ENCODE measurements at regions not wholly inside any gene's neighbourhood (a gene's known extent, or its start where the extent isn't known, plus 50 kb on each side); places are given as distances from the start of the nearest gene placed in this dataset.

DNA sequence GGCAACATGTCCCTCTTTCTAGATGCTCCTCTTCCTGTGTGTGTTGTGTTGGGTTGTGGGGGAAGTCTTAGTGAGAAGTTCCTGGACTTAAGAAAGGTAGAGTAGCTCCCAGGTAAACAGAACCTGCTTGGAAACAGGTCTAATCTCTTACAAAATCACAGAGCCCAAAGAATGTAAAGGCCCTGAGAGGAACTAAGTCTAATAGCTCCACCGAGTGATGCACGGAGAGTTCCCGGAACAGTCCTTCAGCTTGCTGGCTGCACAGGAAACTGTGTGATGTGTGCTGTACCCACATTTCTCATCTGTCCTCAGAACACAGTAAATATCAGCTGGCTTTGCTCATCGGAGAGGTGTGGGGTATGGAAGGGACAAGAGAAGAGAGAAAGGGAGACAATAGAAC, 182.6 kb upstream of the LYZL1 start:
- TF ChIP-seq CTCF (IDR thresholded peaks at IDR 0.05) = no peak
- peaks cover 21% of the 10 kb centered on the region for H3K4me1 Mint-ChIP-seq (ENCODE audit: low read depth)
- H3K9me3 Mint-ChIP-seq (ENCODE audit: low read depth) = no peaks in the 10 kb centered on the region
- no peak for DNase-seq (ENCODE audit: low spot score)
- H3K27ac Mint-ChIP-seq (ENCODE audit: unreplicated experiment) = no peak overlapping the region
- H3K27me3 Mint-ChIP-seq (ENCODE audit: low read depth) = no peaks in the 10 kb centered on the region
- H3K4me3 Mint-ChIP-seq (ENCODE audit: unreplicated experiment) = no peak overlapping the region
- H3K36me3 Mint-ChIP-seq (ENCODE audit: low read depth) = no peaks in the 10 kb centered on the region

DNA sequence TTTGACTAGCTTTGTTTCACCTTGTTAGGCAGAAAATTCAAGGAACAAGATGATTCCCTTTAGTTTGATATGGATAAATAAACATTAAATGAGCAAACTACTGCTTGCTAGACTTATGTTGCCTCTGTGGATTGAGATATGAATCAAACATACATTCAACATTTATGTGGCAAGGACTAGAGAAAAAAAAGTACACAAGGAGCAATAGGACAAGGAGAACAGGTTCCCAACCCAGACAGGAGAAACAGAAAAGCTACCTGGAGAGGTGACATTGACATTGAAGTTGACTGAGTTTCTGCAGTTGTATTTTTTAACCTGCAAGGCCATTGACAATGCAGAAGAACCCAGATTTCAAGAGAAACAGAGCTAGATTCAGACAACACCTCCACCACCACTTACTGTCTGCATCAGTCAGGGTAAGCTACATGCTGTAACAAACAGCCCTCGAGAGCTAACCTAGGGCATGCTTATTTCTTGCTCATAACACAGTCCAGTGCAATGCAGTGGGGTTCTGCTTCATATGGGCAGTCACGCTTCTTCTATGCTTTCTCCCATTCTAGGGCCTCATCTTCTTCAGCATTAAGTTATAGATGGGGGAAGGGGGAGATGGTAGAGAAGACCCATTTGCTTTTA, 180.9 kb upstream of the LYZL1 start:
- H3K27ac Mint-ChIP-seq (ENCODE audit: unreplicated experiment) = no peak overlapping the region

DNA sequence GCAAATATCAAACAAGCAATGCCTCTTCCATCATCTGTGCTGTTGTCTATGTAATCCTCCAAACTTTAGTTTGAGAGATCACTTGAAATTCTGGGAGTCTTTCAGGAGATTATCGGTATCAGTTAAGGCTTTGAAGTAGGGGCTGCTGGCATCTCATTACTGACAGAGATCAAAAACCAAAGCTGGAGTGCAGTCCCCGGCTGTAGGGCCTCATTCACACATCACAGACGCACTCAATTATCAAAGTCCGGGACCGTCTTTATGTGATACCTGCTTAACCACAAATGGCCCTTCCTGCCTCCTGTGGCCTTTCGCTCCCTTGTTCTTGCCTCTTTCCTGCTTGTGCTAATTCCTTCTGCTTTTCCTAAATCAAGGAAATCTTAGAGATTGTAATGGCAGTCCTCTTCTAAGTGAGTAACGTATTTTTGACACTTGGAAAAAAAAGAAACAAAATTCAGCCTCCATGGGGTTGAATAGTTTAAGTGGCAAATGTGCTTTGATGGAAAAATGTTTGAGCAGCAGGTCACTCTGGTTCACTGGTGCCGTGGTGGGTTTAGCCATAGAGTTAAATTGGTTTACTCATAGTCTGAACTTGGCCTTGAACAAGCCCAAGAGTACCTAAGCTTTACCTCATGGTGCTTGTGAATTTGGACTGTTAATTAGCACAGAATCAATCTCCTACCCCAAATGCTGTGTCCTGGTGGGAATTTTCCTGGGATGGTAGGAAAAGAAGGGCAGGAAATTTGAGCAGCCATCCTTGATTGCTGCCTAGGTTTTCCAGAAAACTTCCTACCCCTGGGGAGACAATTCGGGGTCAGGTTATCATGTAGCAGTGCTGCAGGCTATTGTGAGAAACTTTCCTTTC, 178.9 kb upstream of the LYZL1 start:
- Mint-ChIP-seq H3K4me1 (ENCODE audit: low read depth) (peaks cover 24% of the 10 kb centered on the region), H3K27me3 (ENCODE audit: low read depth) (no peaks in the 10 kb centered on the region), H3K9me3 (ENCODE audit: low read depth) (no peaks in the 10 kb centered on the region), H3K27ac (ENCODE audit: unreplicated experiment) (no peak overlapping the region), H3K4me3 (ENCODE audit: unreplicated experiment) (no peak overlapping the region), H3K36me3 (ENCODE audit: low read depth) (no peaks in the 10 kb centered on the region)
- no peak for TF ChIP-seq CTCF (IDR thresholded peaks at IDR 0.05)
- DNase-seq (ENCODE audit: low spot score) = no peak

More for the DNA sequence above, 180.9 kb upstream of the LYZL1 start:
- Mint-ChIP-seq H3K9me3 (ENCODE audit: low read depth) (no peaks in the 10 kb centered on the region), H3K27me3 (ENCODE audit: low read depth) (no peaks in the 10 kb centered on the region), H3K36me3 (ENCODE audit: low read depth) (no peaks in the 10 kb centered on the region), H3K4me3 (ENCODE audit: unreplicated experiment) (no peak overlapping the region), H3K4me1 (ENCODE audit: low read depth) (peaks cover 25% of the 10 kb centered on the region)
- no peak for DNase-seq (ENCODE audit: low spot score)
- no peak for TF ChIP-seq CTCF (IDR thresholded peaks at IDR 0.05)

GRCh38 chr10:29112827-29113615, 175.8 kb upstream of the LYZL1 start:
- H3K4me1 Mint-ChIP-seq (ENCODE audit: low read depth) = peaks cover 9% of the 10 kb centered on the region
- no peaks in the 10 kb centered on the region for H3K27me3 Mint-ChIP-seq (ENCODE audit: low read depth)
- peaks cover 3% of the 10 kb centered on the region for H3K36me3 Mint-ChIP-seq (ENCODE audit: low read depth)
- TF ChIP-seq CTCF (IDR thresholded peaks at IDR 0.05) = no peak
- DNase-seq (ENCODE audit: low spot score) = no peak
- no peak overlapping the region for H3K4me3 Mint-ChIP-seq (ENCODE audit: unreplicated experiment)
- no peak overlapping the region for H3K27ac Mint-ChIP-seq (ENCODE audit: unreplicated experiment)
- H3K9me3 Mint-ChIP-seq (ENCODE audit: low read depth) = peaks cover 18% of the 10 kb centered on the region

DNA sequence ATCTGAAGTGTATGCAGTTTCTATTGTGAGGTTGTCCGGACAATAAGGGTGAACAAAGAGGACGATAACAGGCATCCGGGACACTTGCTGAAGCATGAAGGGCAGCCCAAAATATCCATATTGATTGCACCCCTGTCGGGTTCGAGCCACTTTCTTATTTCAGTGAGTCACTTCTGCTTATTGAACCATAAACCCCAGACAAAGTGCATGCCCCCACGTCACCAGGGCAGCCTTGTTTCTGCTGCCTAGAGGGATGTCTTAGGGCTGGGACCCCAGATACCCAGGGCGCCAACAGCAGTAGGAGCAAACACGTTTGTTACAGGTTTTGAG, 175.3 kb upstream of the LYZL1 start:
- H3K36me3 Mint-ChIP-seq (ENCODE audit: low read depth) = peaks cover 4% of the 10 kb centered on the region
- peaks cover 22% of the 10 kb centered on the region for H3K9me3 Mint-ChIP-seq (ENCODE audit: low read depth)
- H3K27ac Mint-ChIP-seq (ENCODE audit: unreplicated experiment) = no peak overlapping the region
- H3K4me3 Mint-ChIP-seq (ENCODE audit: unreplicated experiment) = no peak overlapping the region
- TF ChIP-seq CTCF (IDR thresholded peaks at IDR 0.05) = no peak
- DNase-seq (ENCODE audit: low spot score) = no peak
- peaks cover 9% of the 10 kb centered on the region for H3K4me1 Mint-ChIP-seq (ENCODE audit: low read depth)
- no peaks in the 10 kb centered on the region for H3K27me3 Mint-ChIP-seq (ENCODE audit: low read depth)
